Lung (tissue), 11 donors: ENCODE measurements at regions not wholly inside any gene's neighbourhood (a gene's known extent, or its start where the extent isn't known, plus 50 kb on each side); places are given as distances from the start of the nearest gene placed in this dataset.

ENCODE experiments used
- ATAC-seq: fragments of 200-7000 bp; cut with Tn5 transposase; one replicate; pipeline ENCODE4 v1.9.1; 2020; ENCODE audit warnings: moderate number of reproducible peaks; ENCODE audit not compliant: insufficient read depth, low FRiP score
- DNase-seq, 3 donors: peaks; one replicate each; pipeline ENCODE4 v3.0.0-alpha.2; 2013 to 2017
- H3K27ac ChIP-seq, 2 donors: one replicate each; pipeline ENCODE4 v1.5.1; 2013; ENCODE audit warnings: mild to moderate bottlenecking in 2 of 2, moderate library complexity in 2 of 2, control low read depth in 1 of 2, inconsistent platforms in 1 of 2, low read depth in 1 of 2, low read length in 1 of 2
- H3K27me3 ChIP-seq, 3 donors: one replicate each; pipeline ENCODE4 v1.5.1; 2013; ENCODE audit warnings: low read length in 2 of 3; ENCODE audit not compliant: control insufficient read depth in 3 of 3, insufficient read depth in 3 of 3
- H3K36me3 ChIP-seq, 4 donors: one replicate each; pipeline ENCODE4 v1.5.1; 2013; ENCODE audit warnings: low read length in 4 of 4, mild to moderate bottlenecking in 1 of 4, moderate library complexity in 1 of 4; ENCODE audit not compliant: control insufficient read depth in 4 of 4, insufficient read depth in 4 of 4
- H3K4me1 ChIP-seq, 5 donors: one replicate each; pipeline ENCODE4 v1.5.1; 2013; ENCODE audit warnings: low read length in 5 of 5, mild to moderate bottlenecking in 2 of 5, moderate library complexity in 1 of 5; ENCODE audit not compliant: control insufficient read depth in 5 of 5, insufficient read depth in 5 of 5
- H3K4me3 ChIP-seq: one replicate; pipeline ENCODE4 v1.5.1; 2013; ENCODE audit warnings: mild to moderate bottlenecking, control low read depth, moderate library complexity
- H3K9ac ChIP-seq, 2 donors: one replicate each; pipeline ENCODE4 v1.5.1; 2013; ENCODE audit warnings: low read length in 2 of 2, control low read depth in 1 of 2; ENCODE audit not compliant: insufficient read depth in 1 of 2
- H3K9me3 ChIP-seq, 4 donors: one replicate each; pipeline ENCODE4 v1.5.1; 2013; ENCODE audit warnings: low read length in 3 of 4, mild to moderate bottlenecking in 1 of 4, moderate library complexity in 1 of 4; ENCODE audit not compliant: control insufficient read depth in 4 of 4, insufficient read depth in 3 of 4
- CTCF ChIP-seq: IDR thresholded peaks from 2 replicates; pipeline ENCODE4 v1.5.1; 2012; ENCODE audit warnings: mild to moderate bottlenecking; ENCODE audit errors: control extremely low read depth, extremely low read depth
- WGBS, 2 donors: extraction: QIAGEN DNeasy Blood & Tissue Kit; methylation state at CpG; one replicate each; pipeline ENCODE4 v1.1.7; 2013; 5-methylcytosine and 5-hydroxymethylcytosine counted together
- donor health status: control.
- donor health status: control.
- donor health status: Bipolar disorder and iron deficiency.
- donor health status: healthy.
- donor health status: DM: yes; HTN: yes; CAD: no.

DNA sequence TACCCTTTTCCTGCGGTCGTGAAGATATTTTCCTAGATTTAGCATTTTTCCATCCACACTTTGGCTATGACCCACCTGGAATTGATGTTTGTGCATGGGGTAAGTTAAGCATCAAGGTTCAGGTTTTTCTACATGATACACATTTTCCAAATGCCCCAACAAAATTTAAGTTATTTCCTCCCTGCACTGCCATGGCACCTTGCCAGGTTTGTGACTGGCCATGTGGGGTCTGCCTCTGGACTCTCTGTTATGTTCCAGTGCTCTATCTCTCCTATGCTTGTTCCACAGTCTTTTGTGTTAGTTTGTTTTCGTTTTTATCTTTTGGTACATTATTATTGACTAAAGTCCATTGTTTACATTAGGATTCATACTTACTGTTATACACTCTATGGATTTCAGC lies 934.3 kb downstream of the TBC1D22A start:
- Histone ChIP-seq H3K9ac (no peak overlapping the region), H3K36me3 (no peaks in the 10 kb centered on the region), H3K4me1 (no peaks in the 10 kb centered on the region), H3K27me3 (no peaks in the 10 kb centered on the region), H3K9me3 (no peaks in the 10 kb centered on the region), H3K27ac (no peak overlapping the region), H3K4me3 (no peak overlapping the region)
- DNase-seq (no peak), ATAC-seq (no peak)
- WGBS, 2 donors, result 69 to 79% methylated on average over 3 of the region's 3 CpGs
- TF ChIP-seq CTCF, result no peak

DNA sequence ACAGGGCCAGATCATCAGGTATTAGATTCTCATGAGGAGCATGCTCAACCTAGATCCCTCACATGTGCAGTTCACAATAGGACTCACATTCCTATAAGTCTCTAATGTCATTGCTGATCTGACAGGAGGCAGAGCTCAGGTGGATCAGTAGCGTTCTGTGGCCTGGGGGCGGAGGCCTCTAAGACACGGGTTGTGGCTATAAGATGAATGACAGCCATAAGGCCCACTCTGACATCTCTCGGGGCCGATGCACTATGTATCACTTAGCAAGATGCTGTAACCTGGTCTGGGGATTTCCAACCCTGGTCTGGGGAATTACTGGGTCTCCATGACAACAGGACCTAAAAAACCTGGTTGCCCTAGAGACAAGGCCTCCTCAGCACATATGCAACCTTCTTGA lies 932.7 kb downstream of the TBC1D22A start:
- DNase-seq (no peak), ATAC-seq (no peak)
- WGBS, 2 donors, result 89 to 93% methylated on average over 5 of the region's 5 CpGs

DNA sequence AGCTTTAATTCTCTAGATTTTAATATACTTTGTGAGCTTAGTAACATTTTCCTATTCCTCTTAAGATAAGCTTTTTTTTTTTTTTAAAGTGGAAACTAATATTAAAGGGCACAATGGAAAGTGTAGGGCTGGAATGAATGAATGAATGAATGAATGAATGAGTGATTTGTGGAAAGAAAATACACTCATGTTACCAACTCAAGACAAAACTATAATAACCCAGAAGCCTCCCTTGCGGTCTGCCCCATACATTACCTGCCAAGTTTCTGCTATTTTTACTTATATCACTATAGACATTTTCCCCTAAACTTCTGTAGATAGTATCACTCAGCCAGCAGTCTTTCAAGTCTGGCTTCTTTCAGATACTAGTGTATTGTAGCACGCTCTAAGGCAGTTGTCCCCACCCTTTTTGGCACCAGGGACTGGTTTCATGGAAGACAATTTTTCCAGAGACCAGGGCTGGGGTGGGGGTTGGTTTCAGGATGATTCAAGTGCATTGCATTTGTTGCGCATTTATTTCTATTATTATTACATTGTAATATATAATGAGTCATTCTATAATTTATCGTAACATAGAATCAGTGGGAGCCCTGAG lies 932.2 kb downstream of the TBC1D22A start:
- H3K4me3 ChIP-seq, result no peak overlapping the region
- no peaks in the 10 kb centered on the region for H3K27me3 ChIP-seq
- no peaks in the 10 kb centered on the region for H3K4me1 ChIP-seq
- WGBS, 2 donors, result 67 to 80% methylated on average over 4 of the region's 4 CpGs
- DNase-seq, result peak in 1 of 3 donors; percentile 4
- TF ChIP-seq CTCF, result no peak
- ATAC-seq, result no peak
- no peaks in the 10 kb centered on the region for H3K9me3 ChIP-seq
- H3K9ac ChIP-seq, result no peak overlapping the region
- no peaks in the 10 kb centered on the region for H3K36me3 ChIP-seq
- H3K27ac ChIP-seq, result no peak overlapping the region

More for the DNA sequence above, 932.7 kb downstream of the TBC1D22A start:
- H3K9me3 ChIP-seq, result no peaks in the 10 kb centered on the region
- no peak overlapping the region for H3K9ac ChIP-seq
- no peaks in the 10 kb centered on the region for H3K36me3 ChIP-seq
- no peak overlapping the region for H3K4me3 ChIP-seq
- no peak for TF ChIP-seq CTCF
- no peaks in the 10 kb centered on the region for H3K4me1 ChIP-seq
- no peaks in the 10 kb centered on the region for H3K27me3 ChIP-seq
- H3K27ac ChIP-seq, result no peak overlapping the region

DNA sequence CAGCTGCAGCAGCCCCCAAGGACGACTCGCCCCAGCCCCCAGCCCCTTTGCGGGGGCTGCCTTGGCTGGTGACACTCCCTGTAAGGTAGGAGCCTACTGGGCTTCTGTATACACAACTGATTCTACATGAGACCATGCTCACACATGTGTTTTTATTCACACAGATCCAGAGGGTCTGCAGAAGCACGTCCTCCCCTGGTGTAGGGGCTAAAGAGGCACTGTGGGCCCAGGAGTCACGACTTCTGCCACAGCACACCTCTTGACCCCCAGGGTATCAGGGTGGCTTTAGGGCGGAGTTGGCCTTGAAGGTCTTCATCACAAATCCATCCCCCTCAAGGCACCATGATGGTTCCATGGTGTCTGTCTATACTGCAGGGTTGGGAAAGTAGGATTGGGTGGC lies 931.2 kb downstream of the TBC1D22A start:
- no peak for ATAC-seq
- no peak for TF ChIP-seq CTCF
- H3K9me3 ChIP-seq, result no peaks in the 10 kb centered on the region
- WGBS, 2 donors, result 77 to 82% methylated on average over 6 of the region's 6 CpGs
- no peak overlapping the region for H3K4me3 ChIP-seq
- H3K27me3 ChIP-seq, result no peaks in the 10 kb centered on the region
- H3K4me1 ChIP-seq, result no peaks in the 10 kb centered on the region
- no peak overlapping the region for H3K9ac ChIP-seq
- DNase-seq, result no peak
- no peaks in the 10 kb centered on the region for H3K36me3 ChIP-seq
- no peak overlapping the region for H3K27ac ChIP-seq
